H9 (cell line): ENCODE measurements at regions not wholly inside any gene's neighbourhood (a gene's known extent, or its start where the extent isn't known, plus 50 kb on each side); places are given as distances from the start of the nearest gene placed in this dataset.

ENCODE experiments used
- DNase-seq: peaks from one replicate; pipeline ENCODE4 v3.0.0-alpha.2; 2017
- H2AFZ ChIP-seq: one replicate; pipeline ENCODE4 v1.6.1; 2013; ENCODE audit warnings: mild to moderate bottlenecking, low read length, control low read depth, moderate library complexity
- H2AK5ac ChIP-seq: 2 replicates; pipeline ENCODE4 v1.6.1; 2013; ENCODE audit warnings: low read length, control low read depth, mixed read lengths; ENCODE audit not compliant: insufficient read length
- H2BK120ac ChIP-seq: one replicate; pipeline ENCODE4 v1.6.1; 2013; ENCODE audit warnings: low read depth, mild to moderate bottlenecking, low read length, control low read depth, inconsistent platforms; ENCODE audit not compliant: poor library complexity, severe bottlenecking
- H2BK12ac ChIP-seq: 2 replicates; pipeline ENCODE4 v1.6.1; 2013; ENCODE audit warnings: low read length, control low read depth, mixed read lengths, low read depth; ENCODE audit not compliant: insufficient read length
- H2BK15ac ChIP-seq: 2 replicates; pipeline ENCODE4 v1.6.1; 2013; ENCODE audit warnings: low read depth, low read length, control low read depth
- H2BK20ac ChIP-seq: one replicate; pipeline ENCODE4 v1.6.1; 2013; ENCODE audit warnings: low read depth, mild to moderate bottlenecking, low read length, control low read depth, inconsistent platforms; ENCODE audit not compliant: poor library complexity, severe bottlenecking
- H2BK5ac ChIP-seq: 2 replicates; pipeline ENCODE4 v1.6.1; 2013; ENCODE audit warnings: low read length, control low read depth, mixed read lengths; ENCODE audit not compliant: insufficient read length
- H3K14ac ChIP-seq: 2 replicates; pipeline ENCODE4 v1.6.1; 2013; ENCODE audit warnings: low read length, control low read depth; ENCODE audit not compliant: insufficient read depth
- H3K18ac ChIP-seq: 2 replicates; pipeline ENCODE4 v1.6.1; 2013; ENCODE audit warnings: low read depth, mild to moderate bottlenecking, mixed read lengths, low read length, control low read depth; ENCODE audit not compliant: insufficient read length
- H3K23ac ChIP-seq: 2 replicates; pipeline ENCODE4 v1.6.1; 2013; ENCODE audit warnings: low read length, control low read depth, mixed read lengths, low read depth; ENCODE audit not compliant: insufficient read length
- H3K23me2 ChIP-seq: 2 replicates; pipeline ENCODE4 v1.6.1; 2013; ENCODE audit warnings: low read depth, mild to moderate bottlenecking, mixed read lengths, low read length, control low read depth; ENCODE audit not compliant: insufficient read length, poor library complexity, severe bottlenecking
- H3K27ac ChIP-seq: 2 replicates; pipeline ENCODE4 v1.5.1; 2013; ENCODE audit warnings: low read length, control low read depth, mixed read lengths, low read depth; ENCODE audit not compliant: insufficient read length
- H3K27me3 ChIP-seq: 2 replicates; pipeline ENCODE4 v1.6.1; 2013; ENCODE audit warnings: low read length, control low read depth, inconsistent platforms; ENCODE audit not compliant: insufficient read depth
- H3K4ac ChIP-seq: 2 replicates; pipeline ENCODE4 v1.6.1; 2013; ENCODE audit warnings: low read depth, mild to moderate bottlenecking, control low read depth, inconsistent platforms, low read length, moderate library complexity
- H3K4me1 ChIP-seq: 2 replicates; pipeline ENCODE4 v1.6.1; 2013; ENCODE audit warnings: low read length, control low read depth, inconsistent platforms; ENCODE audit not compliant: insufficient read depth
- H3K4me2 ChIP-seq: 2 replicates; pipeline ENCODE4 v1.6.1; 2013; ENCODE audit warnings: low read length, control low read depth, mixed read lengths; ENCODE audit not compliant: insufficient read length, insufficient read depth
- H3K56ac ChIP-seq: 2 replicates; pipeline ENCODE4 v1.6.1; 2013; ENCODE audit warnings: low read depth, mild to moderate bottlenecking, mixed read lengths, low read length, control low read depth; ENCODE audit not compliant: insufficient read length
- H3K79me1 ChIP-seq: 2 replicates; pipeline ENCODE4 v1.6.1; 2013; ENCODE audit warnings: low read depth, mild to moderate bottlenecking, moderate library complexity, low read length, control low read depth, inconsistent platforms; ENCODE audit not compliant: insufficient read depth, poor library complexity, severe bottlenecking
- H3K79me2 ChIP-seq: 2 replicates; pipeline ENCODE4 v1.6.1; 2013; ENCODE audit warnings: low read length, control low read depth, inconsistent platforms; ENCODE audit not compliant: insufficient read depth
- H3K9ac ChIP-seq: 2 replicates; pipeline ENCODE4 v1.6.1; 2013; ENCODE audit warnings: low read length, control low read depth, mixed read lengths; ENCODE audit not compliant: insufficient read length; ENCODE audit errors: extremely low read depth
- H3K9me3 ChIP-seq: one replicate; pipeline ENCODE4 v1.6.1; 2013; ENCODE audit warnings: low read depth, low read length, inconsistent platforms; ENCODE audit not compliant: control insufficient read depth
- H3T11ph ChIP-seq: one replicate; pipeline ENCODE4 v1.6.1; 2013; ENCODE audit warnings: mild to moderate bottlenecking, low read length, control low read depth, inconsistent platforms
- H4K20me1 ChIP-seq: one replicate; pipeline ENCODE4 v1.6.1; 2013; ENCODE audit not compliant: control insufficient read depth, insufficient read length, insufficient read depth
- H4K5ac ChIP-seq: 2 replicates; pipeline ENCODE4 v1.6.1; 2013; ENCODE audit warnings: low read depth, mild to moderate bottlenecking, mixed read lengths, low read length, control low read depth; ENCODE audit not compliant: insufficient read length
- H4K8ac ChIP-seq: replicated peaks from 2 replicates; pipeline ENCODE4 v1.6.1; 2013; ENCODE audit warnings: low read length, control low read depth, mixed read lengths, low read depth; ENCODE audit not compliant: insufficient read length
- H4K91ac ChIP-seq: 2 replicates; pipeline ENCODE4 v1.6.1; 2013; ENCODE audit warnings: low read depth, mild to moderate bottlenecking, moderate library complexity, mixed read lengths, low read length, control low read depth; ENCODE audit not compliant: insufficient read length
- H3K27ac Mint-ChIP-seq, 3 experiments: 2 replicates in 2 of 3; 3 replicates in 1 of 3; pipeline ENCODE4 v1.8.0; 2020 to 2021; ENCODE audit warnings: mixed read lengths in 3 of 3, mild to moderate bottlenecking in 1 of 3, moderate library complexity in 1 of 3
- H3K27me3 Mint-ChIP-seq: 2 replicates; pipeline ENCODE4 v1.8.0; 2021; ENCODE audit warnings: low read depth, mild to moderate bottlenecking, moderate library complexity, mixed read lengths
- H3K36me3 Mint-ChIP-seq, 3 experiments: 2 replicates in 2 of 3; 3 replicates in 1 of 3; pipeline ENCODE4 v1.8.0; 2020 to 2021; ENCODE audit warnings: low read depth in 3 of 3, mixed read lengths in 3 of 3; ENCODE audit not compliant: insufficient read depth in 1 of 3
- H3K4me1 Mint-ChIP-seq, 2 experiments: 2 replicates each; pipeline ENCODE4 v1.8.0; 2020; ENCODE audit warnings: mixed read lengths in 2 of 2
- H3K4me3 Mint-ChIP-seq, 2 experiments: 2 replicates in 1 of 2; 3 replicates in 1 of 2; pipeline ENCODE4 v1.8.0; 2020 to 2021; ENCODE audit warnings: mild to moderate bottlenecking in 2 of 2, mixed read lengths in 2 of 2, moderate library complexity in 1 of 2
- H3K9me3 Mint-ChIP-seq, 2 experiments: 2 replicates in 1 of 2; 3 replicates in 1 of 2; pipeline ENCODE4 v1.8.0; 2020; ENCODE audit warnings: mild to moderate bottlenecking in 2 of 2, mixed read lengths in 2 of 2, moderate library complexity in 1 of 2
- WGBS: extraction: QIAGEN DNeasy Blood & Tissue Kit; methylation state at CpG from one replicate; pipeline ENCODE4 v1.1.7; 2013; ENCODE audit warnings: missing lambda C conversion rate, low lambda C conversion rate, mixed read lengths; ENCODE audit not compliant: insufficient read length; ENCODE audit errors: extremely low coverage; 5-methylcytosine and 5-hydroxymethylcytosine counted together
- TF ChIP-seq, protein P1 (sequence below): fragments of 200-600 bp; sonication (generic); conservative IDR thresholded peaks from 3 replicates; pipeline ENCODE4 v1.8.0; 2021; ENCODE audit warnings: antibody characterized with exemption, mild to moderate bottlenecking

DNA sequence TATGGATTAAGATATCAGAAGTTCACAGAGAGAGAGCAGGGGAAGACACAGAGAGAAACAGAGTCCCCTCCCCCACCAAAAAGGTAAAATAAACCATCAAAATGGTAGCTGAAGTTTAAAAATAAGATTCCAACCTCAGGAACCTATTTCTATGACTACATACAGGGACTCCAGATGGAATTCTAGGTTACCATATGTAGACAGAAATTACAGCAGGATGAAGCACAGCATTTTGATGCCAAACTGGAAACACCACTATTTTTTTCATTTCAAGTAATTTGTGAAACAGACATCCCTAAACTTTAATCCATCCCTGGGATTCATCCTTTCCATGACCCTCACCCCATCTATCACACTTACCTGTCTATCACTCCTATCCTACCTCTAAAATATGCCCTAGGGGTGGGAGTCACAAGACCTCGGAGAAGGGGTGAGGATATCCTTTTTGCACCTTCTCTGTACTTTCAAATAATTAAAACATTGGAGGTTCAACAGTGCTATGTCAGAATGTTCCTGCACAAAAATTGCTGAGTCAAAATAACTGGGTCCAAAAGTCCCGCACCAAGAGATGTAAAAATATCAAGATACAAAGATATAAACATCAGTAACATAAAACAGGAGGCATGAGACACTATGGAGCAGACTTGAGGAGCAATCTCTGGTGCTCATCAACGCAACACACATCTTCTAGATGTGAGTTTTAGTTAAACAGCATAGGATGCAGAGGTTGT is 344.5 kb upstream of the RASGEF1B start:
- no peak overlapping the region for H3K18ac ChIP-seq
- no peaks in the 10 kb centered on the region for H3K79me1 ChIP-seq
- Mint-ChIP-seq H3K27ac (no peak overlapping the region), H3K36me3 (no peaks in the 10 kb centered on the region), H3K4me1 (peaks cover 0 to 4% of the 10 kb centered on the region in 2 experiments; a peak in 2 of 4 replicates), H3K9me3 (no peaks in the 10 kb centered on the region), H3K4me3 (no peak overlapping the region), H3K27me3 (no peaks in the 10 kb centered on the region; the same call in 1 of the 2 replicates)
- H3K23me2 ChIP-seq: no peaks in the 10 kb centered on the region
- no peak overlapping the region for H4K5ac ChIP-seq
- no peak overlapping the region for H3K9ac ChIP-seq
- H2BK20ac ChIP-seq: no peak overlapping the region
- H3K27ac ChIP-seq: no peak overlapping the region
- H2BK120ac ChIP-seq: no peak overlapping the region
- H2AFZ ChIP-seq: no peak overlapping the region
- no peaks in the 10 kb centered on the region for H3K79me2 ChIP-seq
- no peak overlapping the region for H3K4ac ChIP-seq
- H4K91ac ChIP-seq: no peak overlapping the region
- H3K56ac ChIP-seq: no peak overlapping the region
- H2BK12ac ChIP-seq: no peak overlapping the region
- H3K4me1 ChIP-seq: no peaks in the 10 kb centered on the region
- no peak overlapping the region for H3K23ac ChIP-seq
- H4K8ac ChIP-seq: no peak overlapping the region
- H3K9me3 ChIP-seq: no peaks in the 10 kb centered on the region
- no peaks in the 10 kb centered on the region for H4K20me1 ChIP-seq
- no peak overlapping the region for H3T11ph ChIP-seq
- no peak overlapping the region for H2AK5ac ChIP-seq
- TF ChIP-seq, protein P1, sequence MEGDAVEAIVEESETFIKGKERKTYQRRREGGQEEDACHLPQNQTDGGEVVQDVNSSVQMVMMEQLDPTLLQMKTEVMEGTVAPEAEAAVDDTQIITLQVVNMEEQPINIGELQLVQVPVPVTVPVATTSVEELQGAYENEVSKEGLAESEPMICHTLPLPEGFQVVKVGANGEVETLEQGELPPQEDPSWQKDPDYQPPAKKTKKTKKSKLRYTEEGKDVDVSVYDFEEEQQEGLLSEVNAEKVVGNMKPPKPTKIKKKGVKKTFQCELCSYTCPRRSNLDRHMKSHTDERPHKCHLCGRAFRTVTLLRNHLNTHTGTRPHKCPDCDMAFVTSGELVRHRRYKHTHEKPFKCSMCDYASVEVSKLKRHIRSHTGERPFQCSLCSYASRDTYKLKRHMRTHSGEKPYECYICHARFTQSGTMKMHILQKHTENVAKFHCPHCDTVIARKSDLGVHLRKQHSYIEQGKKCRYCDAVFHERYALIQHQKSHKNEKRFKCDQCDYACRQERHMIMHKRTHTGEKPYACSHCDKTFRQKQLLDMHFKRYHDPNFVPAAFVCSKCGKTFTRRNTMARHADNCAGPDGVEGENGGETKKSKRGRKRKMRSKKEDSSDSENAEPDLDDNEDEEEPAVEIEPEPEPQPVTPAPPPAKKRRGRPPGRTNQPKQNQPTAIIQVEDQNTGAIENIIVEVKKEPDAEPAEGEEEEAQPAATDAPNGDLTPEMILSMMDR: no peak
- no peak overlapping the region for H2BK15ac ChIP-seq
- no peak for DNase-seq
- no peak overlapping the region for H2BK5ac ChIP-seq
- H3K14ac ChIP-seq: no peak overlapping the region
- H3K4me2 ChIP-seq: no peak overlapping the region
- H3K27me3 ChIP-seq: no peaks in the 10 kb centered on the region
- WGBS: no CpG with 5 or more reads among the region's 3 CpGs
